Inferior parietal cortex (tissue), 1 donor: ENCODE measurements at regions not wholly inside any gene's neighbourhood (a gene's known extent, or its start where the extent isn't known, plus 50 kb on each side); places are given as distances from the start of the nearest gene placed in this dataset.
A peak's percentile ranks its signal among the peaks of the same experiment; 100 is the strongest.
"Not testable (repeated sequence)": the region's sequence is repeated elsewhere in the genome, so short reads cannot be mapped to it uniquely, and the experiment has no call there.

Source experiments
- DNase-seq: peaks from one replicate; pipeline ENCODE4 v3.0.0-alpha.2; 2016; ENCODE audit errors: extremely low spot score

- DNase-seq: no peak
Measured at GRCh38 chr10:6737080-6737641, 157.1 kb upstream of the PRKCQ start.

- no peak for DNase-seq
Measured at GRCh38 chr10:6734286-6734685, 154.2 kb upstream of the PRKCQ start.

- no peak for DNase-seq
Measured at GRCh38 chr10:6729861-6730344, 149.8 kb upstream of the PRKCQ start.

DNA sequence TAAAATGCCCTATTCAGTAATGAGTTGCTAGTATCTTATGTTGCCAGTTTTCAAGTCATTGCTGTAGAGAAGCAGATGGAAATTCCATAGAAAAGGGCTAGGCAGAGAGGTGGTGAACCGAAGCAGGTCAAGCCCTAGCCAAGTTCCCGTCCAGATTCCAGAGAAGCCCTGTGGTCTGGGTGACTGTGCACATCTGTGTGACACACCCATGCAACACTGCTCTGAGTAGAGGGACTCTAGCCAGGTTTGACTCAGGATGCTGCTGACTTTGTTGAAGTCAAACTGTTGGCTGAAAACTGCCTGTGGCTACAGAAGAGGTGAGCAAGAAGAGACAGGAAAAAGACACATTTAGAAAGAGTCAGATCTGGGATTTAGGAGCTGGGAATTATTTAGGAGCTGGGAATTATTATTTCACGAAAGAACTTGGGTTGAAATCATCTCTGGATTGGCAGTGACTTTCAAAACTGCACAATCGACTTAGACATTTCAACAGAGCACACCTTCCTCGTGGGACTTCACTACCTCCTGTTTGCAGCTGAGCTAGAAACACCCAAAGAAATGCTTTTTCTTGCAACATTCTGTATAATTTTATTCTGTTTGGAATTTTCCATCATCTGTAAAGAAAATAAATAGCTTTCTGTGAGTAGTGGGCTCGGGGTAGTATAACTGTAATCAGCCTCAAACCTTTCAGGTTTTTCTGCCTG lies 149.1 kb upstream of the PRKCQ start:
- DNase-seq: no peak

DNA sequence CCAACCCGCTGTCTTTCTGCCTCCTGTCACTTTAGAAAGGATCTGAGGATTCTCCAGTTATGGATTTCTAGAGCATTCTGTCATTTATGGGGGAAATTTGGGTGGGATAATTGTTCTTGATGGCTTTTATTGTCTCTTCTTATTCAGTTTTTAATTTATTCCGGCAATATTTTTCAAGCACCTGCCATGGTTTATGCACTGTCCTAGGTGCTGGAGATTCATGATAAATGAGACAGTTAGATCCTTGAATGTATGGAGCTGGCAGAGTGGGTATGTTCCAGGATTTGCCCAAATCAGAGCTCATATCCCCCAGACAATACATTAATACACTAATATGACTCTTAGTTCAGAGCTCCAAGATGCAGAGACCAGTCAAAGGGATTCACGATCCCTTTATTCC lies 146.8 kb upstream of the PRKCQ start:
- no peak for DNase-seq

DNA sequence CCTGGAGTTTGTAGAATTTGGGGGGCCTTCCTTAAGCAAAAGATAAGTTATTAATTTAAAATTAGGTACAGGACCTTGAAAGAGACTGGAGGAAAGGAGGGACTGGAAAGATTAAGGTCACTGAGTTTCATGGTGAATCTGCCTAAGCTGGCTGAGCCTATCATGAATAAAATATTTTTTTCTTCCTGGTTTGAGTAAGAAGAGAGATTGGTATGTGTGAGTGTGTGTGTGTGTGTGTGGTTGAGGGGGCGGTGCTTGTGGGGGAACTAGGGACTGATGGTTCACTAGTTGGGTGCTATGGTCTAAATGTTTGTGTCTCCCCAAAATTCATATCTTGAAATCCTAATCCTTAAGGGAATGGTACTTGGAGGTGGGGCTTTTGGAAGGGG lies 142.5 kb upstream of the PRKCQ start:
- DNase-seq: no peak

DNA sequence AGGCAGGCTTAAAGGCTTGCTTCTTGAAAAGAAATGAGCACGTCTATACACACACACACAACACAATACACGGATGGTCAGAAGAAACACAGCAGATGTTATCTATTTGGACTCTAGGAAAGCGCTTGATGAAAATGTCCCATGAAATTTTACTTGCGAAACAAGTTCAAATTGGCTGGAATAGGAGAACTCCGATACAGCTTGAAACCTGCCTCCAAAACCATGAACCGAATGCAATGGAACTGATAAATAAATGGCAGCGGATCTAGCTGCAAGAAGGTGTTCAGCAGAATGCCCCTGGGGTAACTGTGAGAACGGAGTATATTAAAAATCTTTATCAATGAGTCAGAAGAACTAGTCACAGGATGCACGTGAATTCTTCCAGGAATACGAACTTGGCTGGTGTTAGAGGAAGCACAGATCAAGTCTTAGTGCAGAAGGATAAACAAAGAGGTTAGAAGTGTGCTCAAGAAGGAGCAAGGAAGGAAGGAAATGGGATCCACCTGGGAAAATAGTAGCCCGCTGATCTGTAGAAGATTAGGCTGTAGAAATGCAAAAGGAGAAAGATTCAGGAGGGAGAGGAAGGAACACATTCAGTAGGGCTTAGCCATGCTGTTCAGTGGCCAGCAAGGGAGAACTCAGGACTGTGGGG lies 142.0 kb upstream of the PRKCQ start:
- no peak for DNase-seq

- no peak for DNase-seq
Measured at GRCh38 chr10:6721480-6721879, 141.4 kb upstream of the PRKCQ start.

GRCh38 chr10:6719561-6719960 lies 139.5 kb upstream of the PRKCQ start:
- no peak for DNase-seq

- no peak for DNase-seq
Measured at GRCh38 chr10:6718550-6718949, 138.5 kb upstream of the PRKCQ start.

- DNase-seq: no peak
Measured at GRCh38 chr10:6716516-6716915, 136.4 kb upstream of the PRKCQ start.

DNA sequence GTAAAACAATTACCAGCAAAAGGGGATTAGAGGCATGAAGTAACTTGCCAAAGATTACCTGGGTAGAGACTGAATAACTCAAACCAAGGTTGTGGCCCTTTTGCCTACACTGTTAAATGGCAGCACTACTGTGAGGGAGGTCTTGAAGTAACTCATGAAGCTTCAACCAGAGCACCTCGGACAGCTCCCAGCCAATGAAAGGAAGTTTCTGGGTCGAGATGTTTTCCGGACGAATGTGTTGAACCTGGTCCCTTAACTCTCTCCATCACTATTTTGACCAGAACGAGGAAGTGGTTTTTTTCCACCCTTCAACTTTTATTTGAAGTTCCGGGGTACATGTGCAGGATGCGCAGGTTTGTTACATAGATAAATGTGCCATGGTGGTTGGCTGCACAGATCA lies 133.6 kb upstream of the PRKCQ start:
- no peak for DNase-seq

DNA sequence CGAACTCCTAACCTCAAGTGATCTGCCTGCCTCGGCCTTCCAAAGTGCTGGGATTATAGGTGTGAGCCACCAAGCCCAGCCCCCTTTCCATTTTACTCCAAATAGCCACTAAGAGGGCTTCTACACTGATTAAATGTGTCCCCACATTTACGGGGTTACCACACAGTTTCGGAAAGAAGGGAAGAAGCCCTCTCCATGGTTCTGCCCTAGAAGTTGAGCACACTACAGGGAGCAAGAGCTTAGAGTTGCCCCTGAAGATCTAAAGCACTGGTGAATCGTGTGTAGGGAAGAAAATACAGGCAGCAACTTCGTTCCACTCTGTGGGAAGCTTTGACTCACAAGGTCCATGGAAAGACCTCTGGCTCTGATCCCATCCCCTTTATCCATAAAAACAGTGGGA lies 133.0 kb upstream of the PRKCQ start:
- DNase-seq: no peak

- no peak for DNase-seq
Measured at GRCh38 chr10:6711881-6712280, 131.8 kb upstream of the PRKCQ start.

- DNase-seq: peak; percentile 59
Measured at GRCh38 chr10:6711408-6711841, 131.3 kb upstream of the PRKCQ start.

DNA sequence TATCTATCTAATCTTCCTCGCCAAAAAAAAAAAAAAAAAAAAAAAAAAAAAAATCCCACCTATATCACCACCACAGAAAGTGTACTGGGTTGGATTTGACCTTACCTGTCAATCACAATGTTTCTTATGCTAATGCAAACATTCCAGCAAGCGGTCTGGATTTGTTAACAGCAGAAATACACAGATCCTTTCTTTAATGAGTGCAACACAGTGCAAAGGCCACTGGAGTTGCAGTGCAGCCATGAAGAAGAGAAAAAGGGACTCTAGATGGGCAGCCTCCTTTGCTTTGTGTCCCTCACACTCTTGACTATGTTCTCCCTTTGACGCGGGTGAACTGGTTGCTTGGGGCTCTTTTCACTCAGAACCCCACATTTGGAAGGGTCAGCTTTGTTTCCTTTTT lies 127.3 kb upstream of the PRKCQ start:
- DNase-seq: no peak

GRCh38 chr10:6706725-6707124 lies 126.6 kb upstream of the PRKCQ start:
- no peak for DNase-seq

- DNase-seq: no peak
Measured at GRCh38 chr10:6704896-6705295, 124.8 kb upstream of the PRKCQ start.

GRCh38 chr10:6702833-6703232 lies 122.8 kb upstream of the PRKCQ start:
- DNase-seq: not testable (repeated sequence)

DNA sequence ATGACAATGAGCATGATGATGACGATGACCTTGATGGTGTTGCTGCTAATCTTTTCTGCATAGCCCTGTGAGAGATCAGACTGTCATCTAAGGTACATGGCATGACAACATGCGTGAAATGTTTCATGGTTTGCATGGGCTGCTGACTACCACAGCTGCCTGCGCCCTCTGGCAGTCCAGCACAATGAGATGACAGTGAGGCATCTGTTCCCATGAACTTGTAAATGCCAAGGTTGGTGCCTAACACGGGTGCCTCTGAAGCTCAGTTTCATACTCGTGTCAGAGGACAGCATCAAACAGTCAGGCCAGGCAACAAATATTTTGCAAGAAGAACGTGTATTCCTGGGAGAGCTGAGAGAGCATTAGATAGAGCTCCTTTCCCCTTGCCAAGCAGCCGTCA lies 122.0 kb upstream of the PRKCQ start:
- DNase-seq: no peak

GRCh38 chr10:6701289-6701688 lies 121.2 kb upstream of the PRKCQ start:
- DNase-seq: no peak

DNA sequence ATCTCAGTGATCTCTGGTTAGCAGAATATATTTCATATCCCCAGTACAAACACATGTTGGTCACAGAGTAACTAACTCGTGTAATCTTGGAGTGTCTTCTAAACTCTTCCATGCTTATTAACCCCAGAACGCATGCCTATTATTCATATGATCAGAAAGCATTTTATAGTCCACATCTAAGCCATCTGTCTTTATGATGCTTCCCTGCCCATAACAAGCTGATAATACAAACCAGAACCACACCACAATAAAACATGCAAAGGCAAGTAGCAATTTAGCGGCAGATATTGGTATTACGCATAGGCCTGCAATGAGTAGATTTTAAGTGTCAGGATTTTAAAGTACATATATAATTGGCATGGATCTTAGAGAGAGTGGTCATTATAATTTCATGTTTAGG lies 120.0 kb upstream of the PRKCQ start:
- DNase-seq: no peak

DNA sequence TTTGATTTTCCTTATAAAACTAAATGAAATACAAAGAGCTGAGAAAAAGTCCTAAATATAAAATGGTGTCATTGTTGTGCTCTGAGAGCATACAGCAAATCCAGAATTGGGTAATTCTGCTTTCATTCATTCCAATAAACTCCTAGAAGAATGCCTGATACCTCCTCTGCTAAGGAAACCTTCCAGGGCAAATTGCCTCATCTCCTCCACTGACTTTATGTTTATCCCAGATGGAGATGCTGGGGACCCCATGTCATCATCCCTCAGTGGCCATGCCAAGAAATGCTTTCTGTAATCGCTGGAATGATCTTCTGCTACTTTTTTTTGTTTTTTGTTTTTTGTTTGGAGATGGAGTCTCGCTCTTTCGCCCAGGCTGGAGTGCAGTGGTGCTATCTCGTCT lies 119.3 kb upstream of the PRKCQ start:
- no peak for DNase-seq
